ENCODE measurements at regions not wholly inside any gene's neighbourhood (a gene's known extent, or its start where the extent isn't known, plus 50 kb on each side); places are given as distances from the start of the nearest gene placed in this dataset.

DNA sequence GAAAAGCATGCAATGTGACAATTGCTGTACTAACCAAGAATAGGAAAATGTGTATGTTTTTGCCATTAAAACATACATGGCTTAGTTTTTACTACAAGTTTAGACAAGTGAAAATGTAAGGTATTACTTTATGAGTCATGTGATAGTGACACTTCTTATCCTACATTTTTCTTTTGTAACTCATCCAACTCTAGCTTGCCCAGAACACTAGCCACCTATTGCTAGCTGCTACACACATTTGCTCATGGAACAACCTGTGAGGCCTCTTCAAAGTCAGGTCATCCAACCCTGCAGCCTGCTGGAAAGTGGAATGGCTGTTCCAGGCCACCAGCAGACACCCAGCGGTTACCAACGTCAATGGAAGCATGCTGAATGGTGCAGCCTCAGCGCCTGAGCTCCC, 1043.9 kb downstream of the TMEM182 start:
- TF ChIP-seq CTCF (IDR thresholded peaks at IDR 0.05; ENCODE audit: partially characterized antibody, unreplicated experiment) = no peak
- no peaks in the 10 kb centered on the region for H3K9me3 Mint-ChIP-seq (ENCODE audit: unreplicated experiment)
- peaks cover 2% of the 10 kb centered on the region for H3K27me3 Mint-ChIP-seq (ENCODE audit: unreplicated experiment)
- no peak for DNase-seq
- H3K4me1 Mint-ChIP-seq (ENCODE audit: low read depth, unreplicated experiment) = no peaks in the 10 kb centered on the region
- no peak overlapping the region for H3K4me3 Mint-ChIP-seq (ENCODE audit: unreplicated experiment)
- no peaks in the 10 kb centered on the region for H3K36me3 Mint-ChIP-seq (ENCODE audit: unreplicated experiment)
- H3K27ac Mint-ChIP-seq (ENCODE audit: unreplicated experiment) = no peak overlapping the region

DNA sequence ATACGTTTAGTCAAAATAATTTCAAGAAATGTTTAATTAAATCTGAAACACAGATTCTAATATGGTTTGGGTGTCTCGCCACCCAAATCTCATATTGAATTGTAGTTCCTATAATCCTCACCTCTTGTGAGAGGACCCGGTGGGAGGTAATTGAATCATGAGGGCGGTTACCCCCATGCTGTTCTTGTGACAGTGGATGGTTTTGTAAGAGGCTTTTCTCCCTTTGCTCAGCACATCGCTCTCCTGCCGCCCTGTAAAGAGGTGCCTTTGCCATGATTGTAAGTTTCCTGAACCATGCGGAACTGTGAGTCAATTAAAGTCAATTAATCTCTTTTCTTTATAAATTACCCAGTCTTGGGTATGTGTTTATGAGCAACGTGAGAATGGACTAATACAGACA, 1045.1 kb upstream of the POU3F3 start:
- DNase-seq = no peak
- no peak for TF ChIP-seq CTCF (IDR thresholded peaks at IDR 0.05; ENCODE audit: partially characterized antibody, unreplicated experiment)

GRCh38 chr2:103809415-103809814, 1044.5 kb upstream of the POU3F3 start:
- H3K27ac Mint-ChIP-seq (ENCODE audit: unreplicated experiment) = no peak overlapping the region
- TF ChIP-seq CTCF (IDR thresholded peaks at IDR 0.05; ENCODE audit: partially characterized antibody, unreplicated experiment) = no peak
- H3K27me3 Mint-ChIP-seq (ENCODE audit: unreplicated experiment) = peaks cover 2% of the 10 kb centered on the region
- no peak for DNase-seq
- no peak overlapping the region for H3K4me3 Mint-ChIP-seq (ENCODE audit: unreplicated experiment)
- H3K36me3 Mint-ChIP-seq (ENCODE audit: unreplicated experiment) = no peaks in the 10 kb centered on the region
- no peaks in the 10 kb centered on the region for H3K9me3 Mint-ChIP-seq (ENCODE audit: unreplicated experiment)
- H3K4me1 Mint-ChIP-seq (ENCODE audit: low read depth, unreplicated experiment) = no peaks in the 10 kb centered on the region

More for the DNA sequence above, 1045.1 kb upstream of the POU3F3 start:
- H3K27me3 Mint-ChIP-seq (ENCODE audit: unreplicated experiment) = peaks cover 2% of the 10 kb centered on the region
- no peaks in the 10 kb centered on the region for H3K9me3 Mint-ChIP-seq (ENCODE audit: unreplicated experiment)
- no peak overlapping the region for H3K27ac Mint-ChIP-seq (ENCODE audit: unreplicated experiment)
- H3K4me1 Mint-ChIP-seq (ENCODE audit: low read depth, unreplicated experiment) = no peaks in the 10 kb centered on the region
- H3K36me3 Mint-ChIP-seq (ENCODE audit: unreplicated experiment) = no peaks in the 10 kb centered on the region
- no peak overlapping the region for H3K4me3 Mint-ChIP-seq (ENCODE audit: unreplicated experiment)

GRCh38 chr2:103809941-103810441, 1043.9 kb upstream of the POU3F3 start:
- TF ChIP-seq CTCF (IDR thresholded peaks at IDR 0.05; ENCODE audit: partially characterized antibody, unreplicated experiment) = no peak
- Mint-ChIP-seq H3K27ac (ENCODE audit: unreplicated experiment) (no peak overlapping the region), H3K4me1 (ENCODE audit: low read depth, unreplicated experiment) (no peaks in the 10 kb centered on the region), H3K36me3 (ENCODE audit: unreplicated experiment) (no peaks in the 10 kb centered on the region), H3K4me3 (ENCODE audit: unreplicated experiment) (no peak overlapping the region), H3K27me3 (ENCODE audit: unreplicated experiment) (peaks cover 2% of the 10 kb centered on the region), H3K9me3 (ENCODE audit: unreplicated experiment) (no peaks in the 10 kb centered on the region)
- no peak for DNase-seq

- Mint-ChIP-seq H3K27me3 (ENCODE audit: unreplicated experiment) (peaks cover 2% of the 10 kb centered on the region), H3K4me1 (ENCODE audit: low read depth, unreplicated experiment) (no peaks in the 10 kb centered on the region), H3K27ac (ENCODE audit: unreplicated experiment) (no peak overlapping the region), H3K9me3 (ENCODE audit: unreplicated experiment) (no peaks in the 10 kb centered on the region), H3K36me3 (ENCODE audit: unreplicated experiment) (no peaks in the 10 kb centered on the region), H3K4me3 (ENCODE audit: unreplicated experiment) (no peak overlapping the region)
- no peak for DNase-seq
- no peak for TF ChIP-seq CTCF (IDR thresholded peaks at IDR 0.05; ENCODE audit: partially characterized antibody, unreplicated experiment)
These were observed 1043.0 kb upstream of the POU3F3 start for GRCh38 chr2:103810875-103811274.

All from glutamatergic neuron (in vitro differentiated cells).